Natural killer cell (primary cell): ENCODE measurements at regions not wholly inside any gene's neighbourhood (a gene's known extent, or its start where the extent isn't known, plus 50 kb on each side); places are given as distances from the start of the nearest gene placed in this dataset.

Experiments
- ATAC-seq, 3 donors: fragments of 150-1000 bp in 2 of 3; fragments of 200-7000 bp in 1 of 3; cut with Tn5 transposase; 1 replicate in 1 of 3; 2 replicates in 2 of 3; pipeline ENCODE4 v1.10.0; 2021; ENCODE audit warnings: mild to moderate bottlenecking in 2 of 3, moderate library complexity in 2 of 3
- DNase-seq, 2 donors: peaks; one replicate each; pipeline versions ENCODE4 v3.0.0 to v3.0.0-alpha.2; 2013 to 2021; ENCODE audit warnings: mixed read lengths in 1 of 2
- H3K27ac ChIP-seq: one replicate; pipeline ENCODE4 v1.5.1; 2013; ENCODE audit warnings: mild to moderate bottlenecking, low read length
- H3K27me3 ChIP-seq: one replicate; pipeline ENCODE4 v1.6.1; 2013; ENCODE audit warnings: low read length; ENCODE audit not compliant: control insufficient read depth, insufficient read depth
- H3K36me3 ChIP-seq: one replicate; pipeline ENCODE4 v1.6.1; 2013; ENCODE audit warnings: low read length; ENCODE audit not compliant: control insufficient read depth, insufficient read depth
- H3K4me1 ChIP-seq: one replicate; pipeline ENCODE4 v1.6.1; 2013; ENCODE audit warnings: low read length; ENCODE audit not compliant: control insufficient read depth, insufficient read depth
- H3K4me3 ChIP-seq: one replicate; pipeline ENCODE4 v1.5.1; 2013; ENCODE audit warnings: low read length
- H3K9me3 ChIP-seq: one replicate; pipeline ENCODE4 v1.6.1; 2013; ENCODE audit warnings: low read length; ENCODE audit not compliant: control insufficient read depth, insufficient read depth
- H3K27ac Mint-ChIP-seq, 2 donors: one replicate each; pipeline ENCODE4 v1.8.0; 2022; ENCODE audit warnings: mild to moderate bottlenecking in 2 of 2, mixed read lengths in 2 of 2, moderate library complexity in 1 of 2
- H3K27me3 Mint-ChIP-seq, 2 donors: one replicate each; pipeline ENCODE4 v1.8.0; 2022; ENCODE audit warnings: low read depth in 2 of 2, mixed read lengths in 2 of 2
- H3K36me3 Mint-ChIP-seq: one replicate; pipeline ENCODE4 v1.8.0; 2022; ENCODE audit warnings: mixed read lengths
- H3K4me1 Mint-ChIP-seq, 2 donors: one replicate each; pipeline ENCODE4 v1.8.0; 2022; ENCODE audit warnings: mixed read lengths in 2 of 2
- H3K4me3 Mint-ChIP-seq: one replicate; pipeline ENCODE4 v1.8.0; 2022; ENCODE audit warnings: mild to moderate bottlenecking, moderate library complexity, mixed read lengths
- H3K9me3 Mint-ChIP-seq, 2 donors: one replicate each; pipeline ENCODE4 v1.8.0; 2022; ENCODE audit warnings: mixed read lengths in 2 of 2
- CTCF ChIP-seq: fragments of 200-600 bp; IDR thresholded peaks from one replicate; pipeline ENCODE4 v1.8.0; 2022; ENCODE audit warnings: antibody characterized with exemption
- WGBS: methylation state at CpG from one replicate; pipeline ENCODE4 v1.1.7; 2013; ENCODE audit warnings: missing lambda C conversion rate; ENCODE audit not compliant: insufficient coverage; 5-methylcytosine and 5-hydroxymethylcytosine counted together
- intact Hi-C: fragments of 100-400 bp; cut with micrococcal nuclease; formaldehyde crosslinking; loops from one replicate; pipeline ENCODE4 v1.14.2; 2022

- Histone ChIP-seq H3K27ac (no peak overlapping the region), H3K27me3 (no peaks in the 10 kb centered on the region), H3K9me3 (no peaks in the 10 kb centered on the region), H3K4me1 (no peaks in the 10 kb centered on the region), H3K36me3 (no peaks in the 10 kb centered on the region), H3K4me3 (no peak overlapping the region)
- no peak overlapping the region for H3K27ac Mint-ChIP-seq
- intact Hi-C loops: no loop called here
- no peak for DNase-seq
- no peak for ATAC-seq
- no peak overlapping the region for H3K4me3 Mint-ChIP-seq
- H3K27me3 Mint-ChIP-seq: peaks cover 9 to 18% of the 10 kb centered on the region in 2 donors
- H3K4me1 Mint-ChIP-seq: no peaks in the 10 kb centered on the region
- no peak for TF ChIP-seq CTCF
- H3K9me3 Mint-ChIP-seq: no peaks in the 10 kb centered on the region
- WGBS: 64% methylated on average over 9 of the region's 9 CpGs
- H3K36me3 Mint-ChIP-seq: no peaks in the 10 kb centered on the region
Observed at GRCh38 chr9:90032296-90033027, 427.6 kb downstream of the GADD45G start.

- H3K27me3 Mint-ChIP-seq: peaks cover 6 to 22% of the 10 kb centered on the region in 2 donors
Observed at GRCh38 chr9:90033028-90033650, 428.3 kb downstream of the GADD45G start.

GRCh38 chr9:90034071-90034470 lies 429.3 kb downstream of the GADD45G start:
- no peaks in the 10 kb centered on the region for H3K4me1 Mint-ChIP-seq
- Histone ChIP-seq H3K36me3 (no peaks in the 10 kb centered on the region), H3K4me3 (no peak overlapping the region), H3K27me3 (no peaks in the 10 kb centered on the region), H3K27ac (no peak overlapping the region), H3K4me1 (no peaks in the 10 kb centered on the region), H3K9me3 (no peaks in the 10 kb centered on the region)
- no peak overlapping the region for H3K27ac Mint-ChIP-seq
- no peak overlapping the region for H3K4me3 Mint-ChIP-seq
- H3K36me3 Mint-ChIP-seq: no peaks in the 10 kb centered on the region
- WGBS: 88% methylated on average over 5 of the region's 5 CpGs
- TF ChIP-seq CTCF: no peak
- DNase-seq (no peak), ATAC-seq (no peak)
- H3K9me3 Mint-ChIP-seq: no peaks in the 10 kb centered on the region
- intact Hi-C loops: no loop called here
- peaks cover 6 to 22% of the 10 kb centered on the region in 2 donors for H3K27me3 Mint-ChIP-seq

More at GRCh38 chr9:90033028-90033650, 428.3 kb downstream of the GADD45G start:
- Mint-ChIP-seq H3K4me3 (no peak overlapping the region), H3K9me3 (no peaks in the 10 kb centered on the region), H3K36me3 (no peaks in the 10 kb centered on the region), H3K4me1 (no peaks in the 10 kb centered on the region), H3K27ac (no peak overlapping the region)
- ATAC-seq: no peak
- intact Hi-C loops: no loop called here
- Histone ChIP-seq H3K27me3 (no peaks in the 10 kb centered on the region), H3K36me3 (no peaks in the 10 kb centered on the region), H3K27ac (no peak overlapping the region), H3K9me3 (no peaks in the 10 kb centered on the region), H3K4me3 (no peak overlapping the region), H3K4me1 (no peaks in the 10 kb centered on the region)
- no peak for TF ChIP-seq CTCF
- DNase-seq: no peak
- WGBS: 89% methylated on average over 6 of the region's 7 CpGs
